ENCODE measurements at regions not wholly inside any gene's neighbourhood (a gene's known extent, or its start where the extent isn't known, plus 50 kb on each side); places are given as distances from the start of the nearest gene placed in this dataset.

DNA sequence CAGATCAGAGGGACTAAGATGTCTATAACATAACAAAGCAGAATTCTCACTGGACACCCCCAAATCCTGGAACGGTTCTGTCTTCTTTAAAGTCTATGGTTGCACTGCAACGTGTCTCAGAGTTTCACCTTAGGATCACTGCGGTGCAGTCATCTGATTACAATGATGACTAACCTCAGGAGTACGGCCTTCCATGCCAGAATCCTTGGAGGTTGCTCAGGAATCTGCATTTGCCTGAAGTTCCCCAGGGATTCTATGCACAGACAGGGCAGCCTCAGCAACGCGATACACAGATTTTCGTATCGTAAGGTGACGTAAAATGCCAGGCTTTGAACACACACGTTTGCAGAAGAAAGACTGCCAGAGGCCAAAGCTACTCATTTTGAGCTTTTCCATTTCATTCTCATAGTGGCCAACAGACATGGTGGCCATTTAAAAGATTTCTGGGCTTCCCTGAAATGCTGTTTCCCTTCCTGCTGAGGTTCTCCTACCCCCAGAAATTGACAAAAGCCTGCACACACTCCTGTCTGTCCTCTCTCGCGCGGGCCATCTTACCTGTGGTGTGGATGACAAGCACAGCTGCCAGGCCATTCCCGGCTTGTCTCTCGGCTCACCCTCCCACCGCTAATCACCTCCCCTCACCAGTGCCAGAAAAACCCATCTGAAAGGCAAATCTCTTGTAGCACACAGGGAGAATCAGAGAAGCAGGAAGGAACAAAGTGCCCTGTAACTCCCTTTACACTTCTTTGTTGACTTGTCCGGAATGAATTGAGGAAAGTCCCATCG lies 148.8 kb downstream of the ACKR3 start:
- DNase-seq (ENCODE audit: low read depth) = no peak

DNA sequence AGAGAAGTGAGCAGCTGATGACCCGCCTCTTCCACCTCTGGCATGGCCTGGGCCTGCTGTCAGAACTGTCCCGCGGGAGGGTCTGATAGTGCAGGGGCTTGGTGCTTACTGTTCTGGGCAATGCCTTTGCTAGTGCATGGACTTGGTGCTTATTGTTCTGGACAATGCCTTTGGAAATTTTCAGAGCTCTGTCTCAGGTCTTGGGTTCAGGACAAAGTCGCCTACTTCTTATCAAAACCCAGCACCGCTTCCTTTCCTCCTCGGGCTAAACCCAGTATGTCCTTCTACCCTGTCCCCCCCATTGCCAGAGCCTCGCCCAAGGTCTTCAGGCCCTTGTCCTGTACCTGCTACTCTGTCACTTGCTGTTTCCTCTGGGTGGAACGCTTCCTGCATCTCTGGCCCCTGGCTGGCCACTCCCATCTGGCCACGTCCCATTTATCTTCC lies 149.6 kb downstream of the ACKR3 start:
- DNase-seq (ENCODE audit: low read depth) = no peak

DNA sequence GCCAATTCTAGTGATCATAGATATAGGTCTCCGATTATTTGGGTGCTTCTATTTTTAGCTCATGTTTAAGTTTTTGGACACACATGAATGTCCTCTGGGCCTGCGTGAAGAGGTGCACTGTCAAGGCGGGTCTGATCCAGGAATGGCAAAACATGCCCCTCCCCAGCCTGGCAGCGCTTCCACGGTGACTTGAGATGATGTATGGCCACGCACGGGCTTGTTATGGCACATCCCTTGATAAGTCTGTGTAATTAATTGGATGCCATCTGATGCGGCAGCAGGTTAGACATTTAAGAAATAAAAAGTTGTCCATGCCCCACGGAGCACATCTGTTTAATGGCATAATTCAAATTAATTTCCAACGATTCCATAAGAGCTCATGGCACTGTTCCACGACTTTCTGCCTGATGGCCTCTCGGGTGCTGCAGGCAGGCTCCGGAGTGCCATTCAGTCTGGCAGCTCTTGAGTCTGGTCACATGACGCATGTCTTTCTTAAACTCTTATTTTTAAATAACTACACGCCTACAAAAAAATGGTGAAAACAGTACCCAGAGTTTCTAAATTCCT lies 151.4 kb downstream of the ACKR3 start:
- no peak for DNase-seq (ENCODE audit: low read depth)

DNA sequence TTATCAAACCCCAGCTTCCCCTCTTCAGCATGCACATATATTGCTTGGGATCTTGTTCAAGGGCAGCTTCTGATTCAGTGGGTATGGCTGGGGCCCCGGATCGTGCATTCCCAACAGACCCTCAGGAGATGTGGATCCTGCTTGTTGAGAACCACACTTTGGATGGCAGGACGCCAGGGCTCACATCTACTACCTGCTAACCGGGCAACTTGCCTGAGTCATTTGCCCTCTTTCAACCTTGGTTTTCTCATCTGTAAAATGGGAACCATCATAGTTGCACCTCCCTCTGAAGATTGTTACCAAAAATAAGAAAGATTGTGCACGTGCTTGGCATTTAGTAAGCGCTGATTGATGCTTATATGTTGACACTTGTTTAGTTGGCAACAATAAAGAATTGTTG lies 154.6 kb downstream of the ACKR3 start:
- no peak for DNase-seq (ENCODE audit: low read depth)

DNA sequence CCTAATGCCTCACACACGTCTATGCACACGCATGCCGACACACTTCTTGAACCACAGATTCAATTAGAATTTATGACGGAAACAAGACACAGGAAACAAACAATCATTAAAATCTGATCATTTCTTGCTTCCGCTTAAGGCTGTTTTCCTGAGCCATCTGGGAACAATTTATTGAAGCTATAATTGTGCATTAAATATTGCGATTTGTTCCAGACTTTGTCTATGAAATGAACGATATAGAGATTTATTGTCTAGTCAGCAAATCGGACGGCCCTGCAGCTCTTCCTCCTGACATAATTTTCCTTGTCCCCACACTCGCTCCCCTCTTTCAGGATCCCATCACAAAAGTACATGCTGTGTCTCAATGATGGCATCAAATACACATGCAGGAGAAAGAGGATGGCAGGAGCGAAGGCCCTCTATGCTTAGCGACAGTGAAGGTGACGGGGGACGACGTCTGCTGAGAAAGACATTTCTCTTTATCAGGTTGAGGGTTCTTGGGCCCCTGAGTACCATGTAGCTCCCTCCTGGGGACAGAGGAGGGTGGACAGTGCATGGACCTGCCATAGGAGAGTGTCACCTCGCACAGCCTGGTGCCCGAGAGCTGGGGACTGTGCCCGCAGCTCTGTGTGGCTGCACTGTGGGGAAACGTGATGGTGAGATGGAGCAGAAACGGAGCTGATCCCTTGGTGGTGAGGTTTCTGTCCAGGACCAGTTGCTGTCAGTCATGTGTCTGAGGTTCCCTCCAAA lies 157.3 kb downstream of the ACKR3 start:
- no peak for DNase-seq (ENCODE audit: low read depth)

DNA sequence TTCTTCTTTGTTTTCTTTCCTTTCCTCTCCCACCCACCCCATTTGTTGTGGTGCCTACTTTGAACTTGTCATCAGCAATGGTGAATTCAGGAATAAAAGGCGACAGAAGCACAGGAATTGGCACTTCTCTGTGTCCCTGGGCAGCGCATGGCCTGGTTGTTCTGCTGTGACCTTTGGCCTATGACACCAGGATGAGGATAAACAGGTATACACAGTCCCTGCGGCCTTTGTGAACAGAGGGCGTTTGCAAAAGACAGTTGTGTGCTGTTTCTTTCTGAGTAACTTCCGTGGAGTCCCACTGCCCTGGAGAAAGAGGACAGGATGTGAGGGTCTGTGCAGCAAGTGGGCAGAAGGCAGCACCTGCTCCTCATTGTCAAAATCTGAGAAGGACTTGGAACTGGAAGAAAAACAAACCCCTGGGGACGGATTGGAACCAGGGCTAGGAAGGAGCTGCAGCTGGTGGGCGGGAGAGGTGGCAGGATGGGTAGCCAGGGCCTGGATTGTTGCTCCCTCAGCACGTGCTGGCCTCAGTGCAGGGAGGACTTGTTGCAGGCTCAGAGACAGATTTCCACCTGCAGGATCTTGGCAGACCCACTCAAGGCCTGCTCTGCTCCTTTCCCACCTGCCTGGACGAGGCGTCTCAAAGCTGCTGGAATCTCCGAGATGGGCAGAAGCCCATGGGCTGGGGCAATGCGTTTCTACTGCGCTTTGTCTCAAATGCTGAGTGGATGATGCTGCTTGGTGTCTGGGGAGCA lies 159.5 kb downstream of the ACKR3 start:
- no peak for DNase-seq (ENCODE audit: low read depth)

DNA sequence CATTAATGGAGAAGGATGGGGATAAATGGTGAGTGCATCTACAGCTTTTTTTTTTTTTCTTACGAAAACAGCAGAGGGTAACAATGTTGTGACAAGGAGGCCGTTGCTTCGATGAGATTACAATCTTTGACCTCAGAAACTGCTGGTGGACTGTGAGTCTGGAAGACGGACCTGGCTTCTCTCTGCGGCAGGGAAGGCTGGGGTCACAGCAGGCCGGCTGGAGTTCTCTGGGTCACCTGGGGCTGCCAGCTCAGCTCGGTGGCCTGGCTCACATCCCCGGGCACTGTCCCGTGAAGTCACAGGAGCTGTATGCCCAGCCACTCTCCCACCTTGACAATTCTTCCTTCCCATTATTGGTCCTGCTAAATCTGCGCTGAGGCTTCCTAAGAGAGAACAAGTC lies 160.8 kb downstream of the ACKR3 start:
- no peak for DNase-seq (ENCODE audit: low read depth)

DNA sequence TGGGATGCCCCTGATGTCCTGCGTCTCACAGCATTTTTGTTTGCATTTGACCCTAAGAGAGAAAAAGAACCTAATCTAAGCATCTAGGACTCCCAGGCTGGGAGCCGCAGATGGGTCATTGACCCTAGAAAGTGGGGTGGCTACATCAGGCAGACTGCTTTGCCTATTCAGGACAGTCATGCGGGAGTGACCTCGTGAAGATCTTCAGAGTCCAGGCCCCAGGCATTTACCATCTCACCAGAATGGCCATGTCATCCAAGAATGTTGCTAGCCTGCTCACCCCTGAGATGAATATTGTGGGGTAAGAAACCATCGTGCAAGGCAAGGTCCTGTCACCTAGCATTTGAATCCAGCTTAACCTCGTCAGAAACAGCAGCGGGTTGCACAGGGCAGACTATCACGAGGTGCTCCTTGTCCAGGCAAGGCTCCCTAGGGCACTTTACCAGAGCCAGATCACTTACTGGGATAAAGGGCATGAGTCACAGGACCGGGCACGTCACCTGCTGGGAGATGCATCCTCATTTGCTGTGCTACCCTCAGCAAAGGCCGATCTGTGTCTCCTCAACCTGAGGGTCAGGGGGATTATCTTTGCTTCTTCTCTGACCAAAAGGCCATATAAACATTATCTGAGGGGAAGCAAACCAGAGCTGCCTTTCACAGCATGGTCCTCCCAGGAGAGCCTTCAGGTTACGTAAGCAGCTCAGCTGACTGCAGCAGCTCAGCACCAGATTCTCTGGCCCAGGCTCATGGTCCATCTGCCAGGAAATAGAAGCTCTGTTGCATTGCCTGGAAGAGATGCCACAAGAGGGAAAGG lies 162.3 kb downstream of the ACKR3 start:
- DNase-seq (ENCODE audit: low read depth) = no peak

DNA sequence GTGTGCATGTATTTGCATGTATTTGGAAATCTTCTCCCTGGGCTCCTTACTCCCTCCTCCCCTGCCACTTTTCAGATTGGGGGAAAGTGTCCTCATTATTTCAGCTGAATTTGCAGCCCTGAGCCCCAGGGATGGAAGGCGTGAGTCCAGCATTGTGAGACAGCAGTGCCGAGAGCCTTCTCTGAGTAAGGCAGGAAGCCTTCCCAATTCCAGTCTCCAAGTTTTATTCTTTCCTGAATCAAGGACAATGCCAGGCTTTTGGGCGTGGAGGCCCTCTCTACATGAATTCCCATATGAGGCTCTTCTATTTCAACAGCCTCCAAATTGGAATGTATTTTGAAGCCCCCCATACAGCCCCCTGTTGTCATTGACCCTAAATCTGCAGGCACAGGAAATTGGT lies 163.5 kb downstream of the ACKR3 start:
- no peak for DNase-seq (ENCODE audit: low read depth)

DNA sequence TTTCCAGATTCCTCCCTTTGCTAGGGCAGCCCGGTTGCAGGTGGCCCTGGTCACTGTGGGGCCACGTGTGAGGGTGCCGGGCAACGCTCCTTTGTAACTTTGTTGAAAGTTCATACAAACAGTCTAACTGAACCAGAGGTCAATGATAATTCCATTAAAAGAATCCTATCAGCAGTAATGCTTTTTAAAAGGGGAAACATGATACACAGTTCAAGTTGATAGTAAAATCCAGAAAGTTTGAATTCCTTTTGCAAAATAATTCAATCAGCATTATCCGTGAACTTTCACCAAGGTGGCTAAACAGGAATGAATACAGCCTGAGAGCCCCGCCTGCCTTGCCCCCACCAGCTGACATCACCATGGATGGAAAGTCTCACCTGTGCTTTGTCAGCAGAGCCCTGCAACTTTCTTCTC lies 166.2 kb downstream of the ACKR3 start:
- DNase-seq (ENCODE audit: low read depth) = no peak

DNA sequence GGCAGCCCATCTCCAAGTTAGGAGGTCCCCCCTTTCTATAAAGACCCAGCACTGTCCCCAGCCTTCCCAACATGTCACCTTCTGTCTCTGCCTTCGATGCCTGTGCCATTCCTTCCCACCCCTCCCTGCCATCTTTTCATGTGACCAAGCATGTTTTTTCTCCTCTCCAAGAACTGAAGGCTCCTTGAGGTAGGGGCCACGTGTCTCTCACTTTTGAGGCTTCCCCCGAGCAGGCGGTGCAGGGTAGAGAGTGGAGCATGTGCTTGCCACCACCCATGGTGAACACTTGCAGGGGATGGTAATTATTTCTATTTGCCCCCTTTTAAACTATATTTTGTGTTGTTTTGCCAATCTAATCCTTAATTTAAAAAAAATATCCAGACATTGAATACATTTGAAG lies 168.4 kb downstream of the ACKR3 start:
- DNase-seq (ENCODE audit: low read depth) = no peak

DNA sequence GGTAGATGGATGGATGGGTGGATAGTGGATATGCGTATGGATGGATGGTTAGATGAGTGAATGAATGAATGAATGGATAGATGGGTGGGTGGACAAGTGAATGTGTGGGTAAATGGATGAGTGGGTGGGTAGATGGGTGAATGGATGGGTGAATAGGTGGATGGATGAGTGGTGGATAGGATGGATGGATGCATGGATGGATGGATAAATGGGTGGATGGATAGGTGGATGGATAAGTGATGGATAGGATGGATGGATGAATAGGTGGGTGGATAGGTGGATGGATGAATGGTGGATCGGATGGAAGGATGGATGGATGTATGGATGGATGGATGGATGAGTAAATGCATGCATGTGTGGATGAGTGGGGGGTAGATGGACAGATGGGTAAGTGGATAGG lies 169.3 kb downstream of the ACKR3 start:
- DNase-seq (ENCODE audit: low read depth) = no peak

DNA sequence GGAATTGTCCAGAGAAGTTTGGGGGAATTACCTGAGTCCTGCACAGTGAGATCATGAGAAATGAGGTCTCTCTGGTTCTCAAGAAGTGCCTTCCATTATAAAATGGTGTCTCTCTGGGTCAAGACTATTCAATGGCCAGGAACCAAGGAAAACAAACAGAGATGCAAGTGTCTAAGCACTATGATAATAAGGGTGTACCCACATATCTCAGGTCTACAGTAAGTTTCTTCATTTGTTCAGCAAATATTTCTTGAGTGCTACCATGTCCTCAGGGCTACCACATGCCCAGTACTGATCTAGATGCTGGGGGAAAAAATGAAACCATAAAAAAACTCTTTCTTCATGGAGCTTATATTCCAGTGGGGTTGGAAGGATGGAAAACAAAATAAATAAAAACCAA lies 170.0 kb downstream of the ACKR3 start:
- no peak for DNase-seq (ENCODE audit: low read depth)

DNA sequence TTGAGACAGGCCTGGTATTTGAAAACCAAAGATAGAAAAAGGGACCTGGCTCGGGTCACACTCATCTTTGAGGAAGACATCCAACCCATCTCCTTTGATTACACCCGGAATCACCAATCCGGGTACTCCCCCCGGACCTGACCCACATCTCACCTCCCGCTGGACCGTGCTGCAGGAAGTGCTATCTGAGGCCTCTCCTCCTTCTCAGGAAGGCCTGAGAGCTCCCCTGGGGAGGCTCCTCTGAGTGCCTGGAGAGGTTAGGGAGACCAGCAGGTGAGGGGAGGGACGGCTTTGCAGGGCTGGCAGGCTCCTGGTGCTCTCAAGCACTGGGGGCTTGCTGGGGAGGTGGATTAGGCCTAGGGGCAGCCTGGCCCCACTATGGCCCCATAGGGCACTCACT lies 170.9 kb downstream of the ACKR3 start:
- DNase-seq (ENCODE audit: low read depth) = no peak

DNA sequence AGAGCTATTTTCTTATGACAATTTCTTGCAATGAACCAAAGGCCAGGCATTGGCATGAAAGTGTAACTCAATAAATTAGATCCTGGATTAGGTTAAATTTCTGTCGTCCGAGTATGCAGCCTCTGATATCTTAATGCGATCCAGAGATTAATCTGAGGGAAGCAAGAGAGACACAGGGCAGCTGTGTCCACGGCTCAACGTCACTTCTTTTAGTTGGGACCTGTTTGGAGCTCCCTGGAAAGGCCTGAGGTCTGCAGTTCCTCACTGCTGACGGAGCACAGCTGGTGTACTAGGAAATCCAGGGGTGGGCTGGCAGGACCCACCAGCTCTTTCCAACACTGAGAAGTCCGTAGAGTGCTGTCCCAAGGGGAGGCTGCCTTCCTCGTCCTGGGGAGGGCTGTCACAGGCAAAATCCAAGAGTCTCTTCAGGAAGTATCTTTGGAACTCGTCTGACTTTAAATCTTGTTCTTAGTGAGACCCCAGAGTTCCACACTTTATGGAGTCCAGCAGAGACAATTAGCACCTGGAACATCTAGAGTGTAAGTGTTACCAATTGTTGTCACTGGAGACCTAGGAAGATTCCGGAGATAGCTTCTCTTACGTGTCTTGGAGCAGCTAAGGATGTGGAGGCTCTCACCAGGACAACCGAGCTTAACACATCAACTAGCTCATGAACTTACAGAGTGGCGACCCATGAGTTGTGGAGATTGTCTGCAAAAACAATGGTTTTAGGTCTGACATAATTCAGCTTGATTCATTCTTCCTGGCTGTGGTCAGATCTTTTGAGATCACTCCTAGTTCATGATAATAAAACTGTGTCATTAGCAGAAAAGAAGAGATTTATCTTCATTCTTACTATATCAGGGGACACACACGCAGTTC lies 173.7 kb downstream of the ACKR3 start:
- no peak for DNase-seq (ENCODE audit: low read depth)

DNA sequence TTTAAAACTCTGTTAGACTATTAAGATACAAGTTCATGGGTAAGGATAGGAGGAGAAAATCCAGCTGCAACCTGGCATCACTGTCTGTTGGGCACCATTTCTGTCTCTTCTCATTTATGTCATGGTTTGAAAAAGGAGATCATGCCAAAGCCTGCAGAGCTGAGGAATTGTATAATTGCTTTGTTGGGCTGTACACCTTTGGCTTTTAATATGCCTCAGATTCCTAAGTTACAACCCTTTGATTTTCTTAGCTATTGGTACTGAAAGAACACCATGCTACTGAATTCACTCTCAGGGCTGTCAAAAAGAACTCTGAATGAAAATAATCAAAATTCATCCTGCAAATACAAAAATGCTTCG lies 174.3 kb downstream of the ACKR3 start:
- no peak for DNase-seq (ENCODE audit: low read depth)

DNA sequence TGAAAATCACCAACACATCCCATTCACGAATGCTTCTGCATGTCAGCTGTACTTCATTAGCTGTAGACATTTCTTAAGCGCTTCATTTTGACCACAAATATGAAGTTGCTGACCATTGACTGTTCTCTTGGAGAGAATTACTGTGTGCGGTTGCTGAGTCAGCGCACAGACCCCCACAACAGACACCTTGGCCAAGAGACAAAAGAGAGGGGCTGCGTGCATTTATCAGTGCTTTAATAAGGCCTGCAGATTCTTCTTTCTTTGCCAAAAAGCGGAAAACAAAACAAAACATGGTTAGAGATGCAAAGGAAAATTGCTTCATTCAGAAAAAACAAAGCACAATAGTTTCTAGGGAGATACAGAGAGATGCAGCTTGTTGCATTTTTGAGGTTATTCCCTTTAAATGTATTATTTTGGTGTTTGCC lies 174.7 kb downstream of the ACKR3 start:
- DNase-seq (ENCODE audit: low read depth) = no peak

DNA sequence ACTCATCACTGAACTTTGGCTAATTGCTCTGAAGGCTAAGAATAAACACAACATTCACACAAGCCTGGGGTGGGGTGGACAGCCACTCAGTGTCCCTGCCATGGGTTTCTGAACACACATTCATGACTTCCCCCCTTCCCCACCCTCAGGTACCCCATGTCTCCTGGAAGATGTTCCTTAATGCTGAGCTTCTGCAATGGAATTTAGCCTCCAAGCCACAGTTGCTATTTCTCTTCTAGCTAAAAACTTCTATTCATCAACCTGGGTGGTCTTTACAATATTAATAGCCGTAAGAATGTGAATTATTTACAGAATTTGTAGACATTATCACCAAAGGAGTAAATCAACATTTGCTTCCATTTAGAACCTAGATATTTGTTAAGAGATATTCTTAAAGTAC lies 175.1 kb downstream of the ACKR3 start:
- no peak for DNase-seq (ENCODE audit: low read depth)

DNA sequence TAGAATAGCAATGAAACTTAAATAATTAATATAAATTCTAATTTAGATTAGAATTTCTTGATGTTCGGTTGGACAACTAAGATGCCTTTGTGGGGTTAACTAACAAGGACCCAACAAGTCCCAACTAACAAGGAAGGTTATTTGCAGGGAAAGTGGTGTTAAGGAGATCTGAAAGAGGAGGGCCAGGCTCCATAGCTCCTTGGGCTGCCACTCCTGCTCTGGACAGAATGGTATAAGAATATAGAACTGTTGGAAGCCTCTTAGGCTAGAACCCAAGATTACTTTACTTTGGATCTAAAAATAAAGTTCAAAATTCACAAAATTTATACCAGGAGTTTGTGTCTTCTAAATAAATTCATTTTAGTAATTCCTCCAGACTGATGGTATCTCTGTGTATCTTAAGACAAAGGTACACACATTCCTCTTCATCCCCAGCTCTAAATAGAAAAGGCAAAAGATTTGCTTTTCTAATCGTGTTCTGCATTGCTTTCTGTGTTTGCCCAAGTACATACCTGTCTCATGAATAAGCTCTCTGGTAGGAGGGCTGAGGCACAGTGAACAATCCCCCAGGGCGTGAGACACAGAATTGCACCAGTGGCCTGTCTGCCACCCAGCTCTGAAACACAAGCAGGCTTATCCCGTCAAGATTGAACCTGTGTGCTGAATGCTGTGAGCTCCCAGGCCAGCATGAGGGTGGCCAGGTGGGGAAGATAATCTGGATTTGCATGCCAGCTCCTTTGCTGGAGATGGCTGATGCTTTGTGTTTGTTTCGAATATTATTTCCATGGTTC lies 176.0 kb downstream of the ACKR3 start:
- DNase-seq (ENCODE audit: low read depth) = no peak

DNA sequence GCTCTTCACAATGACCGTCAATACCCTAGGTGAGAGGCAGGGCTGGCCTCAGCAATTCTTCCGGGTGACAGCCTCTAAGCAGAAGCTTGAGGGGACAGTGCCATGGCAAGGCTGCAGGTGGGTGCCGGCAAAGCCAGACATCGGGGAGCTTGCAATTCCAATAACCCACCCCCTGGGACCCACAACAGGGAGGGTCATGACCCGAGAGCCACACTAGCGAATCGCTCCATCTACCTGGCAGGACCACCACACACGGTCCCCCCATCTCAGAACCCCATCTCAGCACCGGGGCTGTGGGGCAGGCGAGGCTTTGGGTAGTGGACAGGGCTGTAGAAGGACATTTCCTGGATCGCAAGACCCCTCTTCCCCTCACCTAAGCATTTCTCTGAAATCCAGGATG lies 177.2 kb downstream of the ACKR3 start:
- DNase-seq (ENCODE audit: low read depth) = no peak
